Activated CD4-positive, alpha-beta T cell treated with anti-CD3 and anti-CD28 coated beads for 24 hours (primary cell): ENCODE measurements at regions not wholly inside any gene's neighbourhood (a gene's known extent, or its start where the extent isn't known, plus 50 kb on each side); places are given as distances from the start of the nearest gene placed in this dataset.

Experiments used
- DNase-seq, 2 donors: peaks; one replicate each; pipeline ENCODE4 v3.0.0-alpha.2; 2020; ENCODE audit warnings: low read depth in 2 of 2

GRCh38 chr3:25097023-25097422 lies 331.0 kb upstream of the RARB start:
- no peak for DNase-seq

DNA sequence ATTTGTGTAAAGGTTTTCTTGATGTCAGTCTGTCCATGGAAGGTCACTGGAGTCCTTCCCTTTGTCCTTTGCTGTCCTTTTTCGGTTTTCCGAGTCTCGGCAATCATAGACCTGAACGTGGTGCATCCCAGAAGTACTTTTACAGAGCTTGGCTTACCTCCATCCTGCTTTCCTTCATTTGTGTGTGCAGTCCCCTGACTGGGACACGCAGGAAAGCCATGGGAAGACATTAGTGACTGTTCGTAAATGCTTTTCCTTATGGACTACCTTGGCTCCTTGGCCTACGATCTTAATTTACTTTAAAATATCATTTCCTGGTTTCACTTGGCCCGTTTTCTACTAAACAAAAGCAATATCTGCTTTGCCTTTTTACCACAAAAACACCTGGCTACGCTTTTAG lies 328.4 kb upstream of the RARB start:
- DNase-seq: no peak

- DNase-seq: no peak
Measured at GRCh38 chr3:25103391-25103790, 324.7 kb upstream of the RARB start.

- no peak for DNase-seq
Measured at GRCh38 chr3:25107918-25108617, 320.0 kb upstream of the RARB start.

DNA sequence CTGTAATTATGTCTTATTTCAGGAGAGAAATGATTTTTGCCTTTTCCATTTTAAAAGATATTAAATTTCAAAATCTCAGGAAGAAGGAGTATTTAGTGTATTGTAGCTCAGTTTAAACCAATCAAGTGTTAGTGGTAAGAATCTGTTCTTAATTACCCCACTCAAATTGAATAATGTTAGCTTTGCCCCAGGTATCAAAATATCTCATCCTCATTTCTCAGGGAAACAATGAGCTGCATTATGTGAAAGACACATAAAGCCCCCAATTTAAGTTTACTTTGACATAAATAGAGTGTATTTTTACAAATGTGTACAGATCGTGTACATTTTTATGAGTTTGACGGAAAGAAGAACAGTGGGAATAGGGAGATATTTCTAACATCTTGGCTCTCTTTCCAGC lies 317.4 kb upstream of the RARB start:
- no peak for DNase-seq

GRCh38 chr3:25113891-25114290 lies 314.2 kb upstream of the RARB start:
- no peak for DNase-seq

GRCh38 chr3:25114532-25114931 lies 313.5 kb upstream of the RARB start:
- DNase-seq: no peak

- no peak for DNase-seq
Measured at GRCh38 chr3:25117005-25117593, 311.0 kb upstream of the RARB start.

- no peak for DNase-seq
Measured at GRCh38 chr3:25119682-25120081, 308.4 kb upstream of the RARB start.

GRCh38 chr3:25120665-25121064 lies 307.4 kb upstream of the RARB start:
- no peak for DNase-seq

DNA sequence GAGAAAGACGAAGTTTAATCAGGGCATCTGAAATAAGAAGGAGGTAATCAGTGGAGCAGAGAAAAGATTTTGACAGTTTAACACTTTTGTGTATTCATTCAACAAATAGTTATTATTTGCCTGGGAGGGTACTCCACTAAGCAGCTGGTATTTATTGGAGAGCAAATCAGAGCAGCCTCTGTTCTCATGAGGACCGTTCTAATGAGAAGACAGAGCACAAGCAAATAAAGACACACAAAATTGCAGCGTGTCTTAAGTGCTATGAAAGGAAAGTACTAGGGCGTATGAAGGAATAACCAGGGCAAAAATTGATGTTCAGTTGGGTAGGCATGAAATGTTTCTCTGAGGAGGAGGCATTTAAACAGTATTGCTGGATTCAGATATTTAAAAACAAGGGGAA lies 302.9 kb upstream of the RARB start:
- no peak for DNase-seq

- DNase-seq: no peak
Measured at GRCh38 chr3:25128735-25129134, 299.3 kb upstream of the RARB start.

DNA sequence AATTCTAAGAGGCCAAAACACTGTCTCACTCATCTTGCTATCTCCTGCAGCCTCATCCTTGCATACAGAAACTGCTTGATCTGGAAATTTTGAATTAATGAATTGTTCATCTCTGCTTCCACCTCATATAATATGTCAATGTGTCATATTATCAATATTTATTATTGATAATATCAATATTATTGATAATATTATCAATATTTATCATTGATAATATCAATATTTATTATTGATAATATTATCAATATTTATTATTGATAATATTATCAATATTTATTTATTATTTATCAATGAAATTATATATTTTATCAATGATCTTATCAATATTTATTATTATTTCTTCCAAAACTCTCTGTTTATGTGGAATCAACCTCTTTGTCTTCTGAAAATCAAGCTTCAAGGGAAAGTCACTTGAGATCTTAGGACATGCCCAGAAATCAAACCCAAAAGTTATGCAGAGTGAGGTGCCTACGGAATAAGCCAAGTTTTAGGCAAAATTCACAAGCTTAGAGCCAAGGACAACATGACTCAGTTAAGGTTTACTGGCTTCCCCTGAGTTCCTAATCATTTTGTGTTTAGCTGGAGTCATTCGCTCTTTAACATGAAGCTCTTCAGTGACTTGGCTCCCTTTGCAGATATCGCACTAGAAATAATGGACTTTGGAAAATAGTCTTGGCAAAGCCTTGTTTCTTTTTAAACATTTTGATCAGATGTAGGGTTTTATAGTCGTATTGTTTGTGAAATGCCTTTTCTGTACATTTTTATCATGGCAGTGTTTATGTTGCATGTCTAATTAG lies 297.1 kb upstream of the RARB start:
- no peak for DNase-seq

- no peak for DNase-seq
Measured at GRCh38 chr3:25133588-25133987, 294.5 kb upstream of the RARB start.

DNA sequence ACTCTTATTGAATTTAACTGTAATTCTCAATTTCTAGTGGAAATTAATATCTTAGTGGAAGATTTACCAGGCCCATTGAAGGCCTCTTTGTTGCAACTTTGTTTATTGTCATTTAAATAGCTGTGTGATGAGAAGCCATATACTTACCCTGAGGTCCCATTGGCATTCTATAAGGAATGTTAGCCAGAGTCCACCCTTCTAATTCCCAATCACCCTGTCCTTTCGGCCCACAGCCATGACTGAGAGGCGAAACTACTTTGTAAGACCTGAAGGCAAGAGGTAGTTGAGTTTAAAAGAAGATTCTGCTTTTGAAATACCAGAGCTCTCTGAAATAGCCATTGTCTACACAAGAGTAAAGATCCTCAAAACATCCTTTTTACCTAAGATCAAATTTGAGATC lies 290.5 kb upstream of the RARB start:
- DNase-seq: no peak

GRCh38 chr3:25139267-25139666 lies 288.8 kb upstream of the RARB start:
- DNase-seq: no peak

GRCh38 chr3:25142609-25143355 lies 285.3 kb upstream of the RARB start:
- no peak for DNase-seq

GRCh38 chr3:25143356-25144025 lies 284.6 kb upstream of the RARB start:
- no peak for DNase-seq

- no peak for DNase-seq
Measured at GRCh38 chr3:25144430-25144829, 283.6 kb upstream of the RARB start.

DNA sequence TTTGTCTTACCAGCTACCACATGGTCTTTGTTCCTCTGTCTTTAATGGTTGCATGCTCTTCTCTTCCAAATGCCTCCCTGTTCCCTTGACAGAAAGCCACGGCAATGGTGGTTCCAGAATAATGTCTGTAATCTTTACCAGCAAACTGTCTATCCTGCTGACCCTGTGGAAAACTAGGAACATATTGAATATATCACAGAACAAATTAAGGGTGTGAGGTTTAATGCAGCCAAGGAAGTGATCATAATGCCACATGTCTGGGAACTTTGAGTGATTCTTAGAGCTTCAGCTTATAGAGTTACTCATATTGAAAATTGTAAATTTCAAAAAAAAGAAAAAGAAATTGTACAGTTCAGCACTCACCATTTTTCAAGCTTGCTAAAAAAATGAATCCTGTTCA lies 282.9 kb upstream of the RARB start:
- no peak for DNase-seq

DNA sequence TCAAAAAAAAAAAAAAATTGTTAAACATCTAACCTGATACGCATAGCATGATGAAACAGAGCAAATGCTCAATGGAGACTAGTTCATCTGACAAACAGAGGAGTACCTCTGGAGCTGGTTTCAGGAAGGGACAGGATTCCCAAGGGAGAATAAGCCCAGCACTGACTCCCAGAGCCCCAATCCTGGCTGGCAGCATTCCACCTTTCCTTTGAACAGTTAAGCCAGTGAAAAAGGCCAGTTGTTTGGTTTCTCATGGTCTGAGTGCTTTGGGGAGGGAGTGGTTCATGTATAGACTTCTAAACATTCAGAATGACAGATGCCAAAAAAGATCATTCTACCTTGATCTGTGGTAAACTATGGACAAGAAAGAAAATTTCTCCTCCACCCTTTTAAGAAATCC lies 277.9 kb upstream of the RARB start:
- DNase-seq: no peak
